H9 (cell line): ENCODE measurements at regions not wholly inside any gene's neighbourhood (a gene's known extent, or its start where the extent isn't known, plus 50 kb on each side); places are given as distances from the start of the nearest gene placed in this dataset.

ENCODE experiments used
- DNase-seq: peaks from one replicate; pipeline ENCODE4 v3.0.0-alpha.2; 2017
- H2AFZ ChIP-seq: one replicate; pipeline ENCODE4 v1.6.1; 2013; ENCODE audit warnings: mild to moderate bottlenecking, low read length, control low read depth, moderate library complexity
- H2AK5ac ChIP-seq: 2 replicates; pipeline ENCODE4 v1.6.1; 2013; ENCODE audit warnings: low read length, control low read depth, mixed read lengths; ENCODE audit not compliant: insufficient read length
- H2BK120ac ChIP-seq: one replicate; pipeline ENCODE4 v1.6.1; 2013; ENCODE audit warnings: low read depth, mild to moderate bottlenecking, low read length, control low read depth, inconsistent platforms; ENCODE audit not compliant: poor library complexity, severe bottlenecking
- H2BK12ac ChIP-seq: 2 replicates; pipeline ENCODE4 v1.6.1; 2013; ENCODE audit warnings: low read length, control low read depth, mixed read lengths, low read depth; ENCODE audit not compliant: insufficient read length
- H2BK15ac ChIP-seq: 2 replicates; pipeline ENCODE4 v1.6.1; 2013; ENCODE audit warnings: low read depth, low read length, control low read depth
- H2BK20ac ChIP-seq: one replicate; pipeline ENCODE4 v1.6.1; 2013; ENCODE audit warnings: low read depth, mild to moderate bottlenecking, low read length, control low read depth, inconsistent platforms; ENCODE audit not compliant: poor library complexity, severe bottlenecking
- H2BK5ac ChIP-seq: 2 replicates; pipeline ENCODE4 v1.6.1; 2013; ENCODE audit warnings: low read length, control low read depth, mixed read lengths; ENCODE audit not compliant: insufficient read length
- H3K14ac ChIP-seq: 2 replicates; pipeline ENCODE4 v1.6.1; 2013; ENCODE audit warnings: low read length, control low read depth; ENCODE audit not compliant: insufficient read depth
- H3K18ac ChIP-seq: 2 replicates; pipeline ENCODE4 v1.6.1; 2013; ENCODE audit warnings: low read depth, mild to moderate bottlenecking, mixed read lengths, low read length, control low read depth; ENCODE audit not compliant: insufficient read length
- H3K23ac ChIP-seq: 2 replicates; pipeline ENCODE4 v1.6.1; 2013; ENCODE audit warnings: low read length, control low read depth, mixed read lengths, low read depth; ENCODE audit not compliant: insufficient read length
- H3K23me2 ChIP-seq: 2 replicates; pipeline ENCODE4 v1.6.1; 2013; ENCODE audit warnings: low read depth, mild to moderate bottlenecking, mixed read lengths, low read length, control low read depth; ENCODE audit not compliant: insufficient read length, poor library complexity, severe bottlenecking
- H3K27ac ChIP-seq: 2 replicates; pipeline ENCODE4 v1.5.1; 2013; ENCODE audit warnings: low read length, control low read depth, mixed read lengths, low read depth; ENCODE audit not compliant: insufficient read length
- H3K27me3 ChIP-seq: 2 replicates; pipeline ENCODE4 v1.6.1; 2013; ENCODE audit warnings: low read length, control low read depth, inconsistent platforms; ENCODE audit not compliant: insufficient read depth
- H3K4ac ChIP-seq: 2 replicates; pipeline ENCODE4 v1.6.1; 2013; ENCODE audit warnings: low read depth, mild to moderate bottlenecking, control low read depth, inconsistent platforms, low read length, moderate library complexity
- H3K4me1 ChIP-seq: 2 replicates; pipeline ENCODE4 v1.6.1; 2013; ENCODE audit warnings: low read length, control low read depth, inconsistent platforms; ENCODE audit not compliant: insufficient read depth
- H3K4me2 ChIP-seq: 2 replicates; pipeline ENCODE4 v1.6.1; 2013; ENCODE audit warnings: low read length, control low read depth, mixed read lengths; ENCODE audit not compliant: insufficient read length, insufficient read depth
- H3K56ac ChIP-seq: 2 replicates; pipeline ENCODE4 v1.6.1; 2013; ENCODE audit warnings: low read depth, mild to moderate bottlenecking, mixed read lengths, low read length, control low read depth; ENCODE audit not compliant: insufficient read length
- H3K79me1 ChIP-seq: 2 replicates; pipeline ENCODE4 v1.6.1; 2013; ENCODE audit warnings: low read depth, mild to moderate bottlenecking, moderate library complexity, low read length, control low read depth, inconsistent platforms; ENCODE audit not compliant: insufficient read depth, poor library complexity, severe bottlenecking
- H3K79me2 ChIP-seq: 2 replicates; pipeline ENCODE4 v1.6.1; 2013; ENCODE audit warnings: low read length, control low read depth, inconsistent platforms; ENCODE audit not compliant: insufficient read depth
- H3K9ac ChIP-seq: 2 replicates; pipeline ENCODE4 v1.6.1; 2013; ENCODE audit warnings: low read length, control low read depth, mixed read lengths; ENCODE audit not compliant: insufficient read length; ENCODE audit errors: extremely low read depth
- H3K9me3 ChIP-seq: one replicate; pipeline ENCODE4 v1.6.1; 2013; ENCODE audit warnings: low read depth, low read length, inconsistent platforms; ENCODE audit not compliant: control insufficient read depth
- H3T11ph ChIP-seq: one replicate; pipeline ENCODE4 v1.6.1; 2013; ENCODE audit warnings: mild to moderate bottlenecking, low read length, control low read depth, inconsistent platforms
- H4K20me1 ChIP-seq: one replicate; pipeline ENCODE4 v1.6.1; 2013; ENCODE audit not compliant: control insufficient read depth, insufficient read length, insufficient read depth
- H4K5ac ChIP-seq: 2 replicates; pipeline ENCODE4 v1.6.1; 2013; ENCODE audit warnings: low read depth, mild to moderate bottlenecking, mixed read lengths, low read length, control low read depth; ENCODE audit not compliant: insufficient read length
- H4K8ac ChIP-seq: replicated peaks from 2 replicates; pipeline ENCODE4 v1.6.1; 2013; ENCODE audit warnings: low read length, control low read depth, mixed read lengths, low read depth; ENCODE audit not compliant: insufficient read length
- H4K91ac ChIP-seq: 2 replicates; pipeline ENCODE4 v1.6.1; 2013; ENCODE audit warnings: low read depth, mild to moderate bottlenecking, moderate library complexity, mixed read lengths, low read length, control low read depth; ENCODE audit not compliant: insufficient read length
- H3K27ac Mint-ChIP-seq, 3 experiments: 2 replicates in 2 of 3; 3 replicates in 1 of 3; pipeline ENCODE4 v1.8.0; 2020 to 2021; ENCODE audit warnings: mixed read lengths in 3 of 3, mild to moderate bottlenecking in 1 of 3, moderate library complexity in 1 of 3
- H3K27me3 Mint-ChIP-seq: 2 replicates; pipeline ENCODE4 v1.8.0; 2021; ENCODE audit warnings: low read depth, mild to moderate bottlenecking, moderate library complexity, mixed read lengths
- H3K36me3 Mint-ChIP-seq, 3 experiments: 2 replicates in 2 of 3; 3 replicates in 1 of 3; pipeline ENCODE4 v1.8.0; 2020 to 2021; ENCODE audit warnings: low read depth in 3 of 3, mixed read lengths in 3 of 3; ENCODE audit not compliant: insufficient read depth in 1 of 3
- H3K4me1 Mint-ChIP-seq, 2 experiments: 2 replicates each; pipeline ENCODE4 v1.8.0; 2020; ENCODE audit warnings: mixed read lengths in 2 of 2
- H3K4me3 Mint-ChIP-seq, 2 experiments: 2 replicates in 1 of 2; 3 replicates in 1 of 2; pipeline ENCODE4 v1.8.0; 2020 to 2021; ENCODE audit warnings: mild to moderate bottlenecking in 2 of 2, mixed read lengths in 2 of 2, moderate library complexity in 1 of 2
- H3K9me3 Mint-ChIP-seq, 2 experiments: 2 replicates in 1 of 2; 3 replicates in 1 of 2; pipeline ENCODE4 v1.8.0; 2020; ENCODE audit warnings: mild to moderate bottlenecking in 2 of 2, mixed read lengths in 2 of 2, moderate library complexity in 1 of 2
- CTCF ChIP-seq: fragments of 200-600 bp; sonication (generic); conservative IDR thresholded peaks from 3 replicates; pipeline ENCODE4 v1.8.0; 2021; ENCODE audit warnings: antibody characterized with exemption, mild to moderate bottlenecking
- WGBS: extraction: QIAGEN DNeasy Blood & Tissue Kit; methylation state at CpG from one replicate; pipeline ENCODE4 v1.1.7; 2013; ENCODE audit warnings: missing lambda C conversion rate, low lambda C conversion rate, mixed read lengths; ENCODE audit not compliant: insufficient read length; ENCODE audit errors: extremely low coverage; 5-methylcytosine and 5-hydroxymethylcytosine counted together

GRCh38 chr10:8318956-8319355 is 264.5 kb downstream of the GATA3 start:
- no peak for TF ChIP-seq CTCF
- no CpG with 5 or more reads among the region's 2 CpGs for WGBS

More at GRCh38 chr10:8318956-8319355, 264.5 kb downstream of the GATA3 start:
- DNase-seq: no peak
- Mint-ChIP-seq H3K9me3 (no peaks in the 10 kb centered on the region), H3K36me3 (no peaks in the 10 kb centered on the region), H3K4me3 (no peak overlapping the region), H3K27ac (no peak overlapping the region), H3K4me1 (no peaks in the 10 kb centered on the region; a peak in 1 of 4 replicates), H3K27me3 (peaks cover 9% of the 10 kb centered on the region)
- Histone ChIP-seq H3K56ac (no peak overlapping the region), H2AFZ (no peak overlapping the region), H3K18ac (no peak overlapping the region), H3K23ac (no peak overlapping the region), H3K9me3 (no peaks in the 10 kb centered on the region), H2BK12ac (no peak overlapping the region), H3K4me2 (no peak overlapping the region), H2BK15ac (no peak overlapping the region), H2BK20ac (no peak overlapping the region), H4K8ac (no peak overlapping the region), H3K27me3 (no peaks in the 10 kb centered on the region), H3K9ac (no peak overlapping the region), H3K14ac (no peak overlapping the region), H3K23me2 (peaks cover 2% of the 10 kb centered on the region), H3T11ph (no peak overlapping the region), H4K5ac (no peak overlapping the region), H4K91ac (no peak overlapping the region), H3K79me1 (no peaks in the 10 kb centered on the region), H3K27ac (no peak overlapping the region), H2BK5ac (no peak overlapping the region), H3K4me1 (no peaks in the 10 kb centered on the region), H2AK5ac (no peak overlapping the region), H3K79me2 (no peaks in the 10 kb centered on the region), H2BK120ac (no peak overlapping the region), H3K4ac (no peak overlapping the region), H4K20me1 (no peaks in the 10 kb centered on the region)
